ENCODE measurements at regions not wholly inside any gene's neighbourhood (a gene's known extent, or its start where the extent isn't known, plus 50 kb on each side); places are given as distances from the start of the nearest gene placed in this dataset.

GRCh38 chr3:10581716-10582115 lies 76.3 kb upstream of the ATP2B2 start:
- ATAC-seq = no peak
- intact Hi-C loops (cut with DNase I, micrococcal nuclease) = no loop called here

GRCh38 chr3:10582733-10583132 lies 77.3 kb upstream of the ATP2B2 start:
- intact Hi-C loops (cut with DNase I, micrococcal nuclease) = no loop called here
- DNase-seq (no peak), ATAC-seq (no peak)

More at GRCh38 chr3:10581716-10582115, 76.3 kb upstream of the ATP2B2 start:
- no peak for DNase-seq

DNA sequence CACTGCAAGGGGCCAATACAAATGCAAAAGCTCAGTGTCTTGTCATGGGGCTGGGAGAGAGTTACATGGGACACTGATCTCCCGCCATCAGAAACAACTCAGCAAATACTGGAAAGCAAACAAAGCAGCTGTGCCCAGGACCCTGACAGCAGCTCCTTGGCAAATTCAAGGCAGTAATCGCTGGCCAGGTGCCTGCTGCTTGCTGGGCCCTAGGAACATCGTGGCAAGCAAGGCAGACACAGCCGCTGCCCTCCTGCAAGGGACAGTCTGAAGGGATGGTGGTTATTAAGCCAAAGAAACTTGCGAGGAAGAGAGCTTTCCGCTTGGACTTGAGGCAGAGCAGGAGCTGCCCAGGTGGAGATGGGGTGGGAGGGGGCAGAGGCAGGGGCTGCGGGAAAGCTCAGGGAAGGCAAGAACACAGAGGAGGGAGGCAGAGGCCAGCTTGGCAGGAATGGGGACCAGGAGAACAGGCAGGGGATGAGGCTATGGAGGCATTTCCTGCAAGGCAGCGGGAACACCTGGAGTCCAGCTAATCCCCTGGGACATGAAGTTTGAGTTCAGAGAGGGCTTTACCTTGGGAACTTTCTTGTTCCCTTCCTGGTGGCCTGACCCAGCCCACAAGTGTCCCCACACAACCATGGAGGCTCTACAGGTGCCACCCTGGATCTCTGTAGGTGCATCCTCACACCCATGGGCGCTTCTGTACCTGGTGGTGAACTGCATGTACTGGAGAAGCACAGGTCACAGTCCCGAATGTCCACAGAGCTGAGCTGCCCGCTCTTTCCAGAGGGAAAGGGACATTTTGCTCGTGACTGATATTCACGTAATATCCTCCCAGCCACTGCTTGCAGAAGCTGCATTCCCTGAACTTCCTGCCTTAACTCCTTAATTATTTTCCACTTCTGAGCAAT lies 78.7 kb upstream of the ATP2B2 start:
- DNase-seq = no peak

DNA sequence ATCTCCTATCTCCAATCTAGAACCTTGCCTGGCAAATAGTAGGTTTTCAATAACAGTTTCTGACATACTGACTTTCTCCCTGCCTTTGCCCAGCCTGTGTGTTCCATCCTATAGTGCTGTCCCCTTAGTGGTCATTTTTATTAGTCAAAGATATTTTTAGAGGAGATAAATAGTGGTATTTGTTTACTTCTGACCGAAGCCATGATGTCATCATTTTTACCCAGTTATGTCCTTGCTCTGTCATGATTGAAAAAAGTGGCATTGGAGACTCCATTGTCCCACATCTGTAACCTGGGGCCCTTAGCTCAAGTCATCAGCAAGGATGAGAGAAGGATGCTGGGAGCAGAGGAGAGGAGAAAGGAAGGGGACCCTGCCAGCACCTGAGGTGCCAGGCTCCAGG lies 80.6 kb upstream of the ATP2B2 start:
- intact Hi-C loops (cut with DNase I, micrococcal nuclease) = no loop called here
- no peak for DNase-seq
- no peak for ATAC-seq

More for the DNA sequence above, 78.7 kb upstream of the ATP2B2 start:
- ATAC-seq = no peak
- intact Hi-C loops (cut with DNase I, micrococcal nuclease) = no loop called here

DNA sequence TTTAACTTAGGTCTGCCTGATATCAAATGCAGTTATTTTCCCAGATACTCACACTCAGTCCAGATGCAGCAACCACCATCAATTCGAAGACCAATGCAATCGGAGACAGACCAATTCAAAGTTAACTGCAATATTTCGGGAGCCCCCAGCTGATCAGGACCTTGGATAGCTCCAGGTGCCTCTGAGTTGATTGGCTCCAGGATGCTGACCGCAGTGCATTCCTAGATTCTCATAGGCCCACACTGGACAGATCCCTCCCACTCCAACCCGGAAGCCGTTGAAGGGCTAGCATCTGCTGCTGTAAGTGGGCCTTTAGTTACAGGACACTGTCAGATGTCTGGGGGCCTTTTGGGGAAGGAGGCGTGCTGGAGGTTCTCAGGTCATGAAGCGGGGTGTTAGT lies 89.5 kb upstream of the ATP2B2 start:
- ATAC-seq = peak; percentile 34

GRCh38 chr3:10596746-10597448 lies 91.5 kb upstream of the ATP2B2 start:
- intact Hi-C loops (cut with DNase I, micrococcal nuclease) = no loop called here
- no peak for DNase-seq
- no peak for ATAC-seq

More for the DNA sequence above, 89.5 kb upstream of the ATP2B2 start:
- intact Hi-C loops (cut with DNase I, micrococcal nuclease) = no loop called here
- peak; percentile 11 to 28 for DNase-seq

GRCh38 chr3:10597733-10598132 lies 92.3 kb upstream of the ATP2B2 start:
- intact Hi-C loops (cut with DNase I, micrococcal nuclease) = no loop called here
- no peak for DNase-seq
- ATAC-seq = no peak

GRCh38 chr3:10599017-10599416 lies 93.6 kb upstream of the ATP2B2 start:
- intact Hi-C loops (cut with DNase I, micrococcal nuclease) = no loop called here
- ATAC-seq (no peak), DNase-seq (no peak)

- intact Hi-C loops (cut with DNase I, micrococcal nuclease) = no loop called here
- ATAC-seq = no peak
- DNase-seq = no peak
Observed at GRCh38 chr3:10599444-10599843, 94.1 kb upstream of the ATP2B2 start.

DNA sequence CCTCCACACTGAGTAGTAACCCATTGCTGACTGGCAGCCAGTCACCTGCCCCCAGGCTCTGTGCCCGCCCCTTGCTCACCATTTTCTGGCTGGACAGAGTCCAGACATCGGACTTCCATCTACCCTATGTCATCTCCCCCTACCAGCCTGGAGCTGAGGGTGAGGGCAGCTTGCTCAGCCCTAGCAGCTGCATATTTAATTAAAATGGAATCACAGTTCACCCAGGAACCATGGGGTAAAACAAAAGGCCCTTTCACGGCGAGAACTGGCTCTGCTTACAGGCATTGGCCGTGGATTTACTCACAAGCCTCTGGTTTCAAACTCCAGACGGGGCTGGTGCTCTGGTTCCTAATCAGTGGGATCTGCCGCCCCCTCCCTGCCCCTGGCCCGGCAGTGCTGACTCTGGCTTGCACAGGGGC lies 94.9 kb upstream of the ATP2B2 start:
- ATAC-seq = no peak
- DNase-seq = no peak
- intact Hi-C loops (cut with DNase I, micrococcal nuclease) = no loop called here

DNA sequence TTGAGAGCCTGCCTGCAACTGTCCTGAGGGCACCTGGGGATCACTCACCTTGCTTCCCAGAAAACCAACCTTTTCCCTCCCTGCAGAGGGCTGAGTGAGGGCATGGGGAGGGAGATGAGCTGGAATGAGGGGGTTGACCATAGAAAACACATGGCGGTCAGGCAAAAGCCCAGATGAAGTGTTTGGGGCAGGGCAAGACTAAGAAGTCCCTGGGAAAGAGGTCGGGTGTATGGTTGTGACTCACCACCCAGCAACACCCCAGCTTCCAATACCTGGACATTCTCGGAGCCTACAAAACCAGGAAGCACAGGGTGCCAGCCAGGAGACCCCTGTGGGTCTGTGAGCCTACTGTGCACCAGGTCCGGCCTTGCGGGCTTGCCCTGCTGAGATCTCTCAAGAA lies 95.3 kb upstream of the ATP2B2 start:
- DNase-seq (no peak), ATAC-seq (no peak)
- intact Hi-C loops (cut with DNase I, micrococcal nuclease) = no loop called here

GRCh38 chr3:10601151-10601856 lies 95.9 kb upstream of the ATP2B2 start:
- no peak for ATAC-seq
- no peak for DNase-seq
- intact Hi-C loops (cut with DNase I, micrococcal nuclease) = no loop called here

- DNase-seq (no peak), ATAC-seq (no peak)
- intact Hi-C loops (cut with DNase I, micrococcal nuclease) = no loop called here
Observed at GRCh38 chr3:10601857-10602230, 96.5 kb upstream of the ATP2B2 start.

- DNase-seq = no peak
- intact Hi-C loops (cut with DNase I, micrococcal nuclease) = no loop called here
- ATAC-seq = no peak
Observed at GRCh38 chr3:10602271-10602670, 96.9 kb upstream of the ATP2B2 start.

DNA sequence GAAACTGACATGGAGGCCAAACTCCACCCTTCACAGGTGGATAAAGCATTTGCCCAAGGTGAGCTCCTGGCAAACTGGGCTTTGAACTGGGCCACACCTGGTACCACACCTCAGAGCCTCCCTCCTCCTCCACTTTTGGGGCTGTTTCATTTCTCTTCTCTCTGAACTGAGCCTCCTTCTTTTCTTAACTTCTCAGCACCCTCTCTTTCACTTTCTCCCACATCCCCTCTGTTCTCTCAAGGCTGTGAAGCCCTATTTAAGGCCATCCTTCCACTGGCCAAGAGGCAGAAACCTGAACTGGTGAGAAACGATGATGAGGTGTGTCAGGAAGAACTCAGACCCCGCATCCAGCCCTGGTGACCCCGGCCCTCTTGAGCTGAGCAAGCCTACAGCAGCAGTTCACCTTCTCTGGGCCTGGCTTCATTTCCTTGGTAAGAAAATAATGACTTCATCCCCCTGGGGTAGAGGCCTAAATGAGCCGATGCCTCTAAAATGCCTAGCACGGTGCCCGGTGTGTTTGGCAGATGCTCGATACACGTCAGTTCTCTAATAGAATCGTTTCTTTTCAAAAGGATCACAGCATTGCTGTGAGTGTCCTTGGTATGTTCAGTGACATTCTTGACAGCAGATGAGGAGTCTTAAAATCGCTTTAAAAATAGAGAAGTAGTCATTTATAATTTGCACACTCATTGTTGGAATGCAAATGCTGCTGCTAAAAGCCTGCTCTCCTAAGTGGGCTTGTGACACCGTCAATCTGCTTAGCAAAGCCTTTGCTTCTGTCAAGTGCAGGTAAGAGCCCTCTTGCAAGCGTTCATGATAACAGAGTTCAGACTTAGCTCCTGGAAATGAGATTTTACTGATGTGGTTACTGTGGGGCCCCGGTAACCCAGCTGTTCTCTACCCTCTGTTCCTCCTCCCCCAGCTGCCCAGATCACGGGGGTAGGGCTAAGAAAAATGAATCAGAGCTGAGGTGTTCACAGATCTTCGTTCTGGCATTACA lies 97.7 kb upstream of the ATP2B2 start:
- ATAC-seq (no peak), DNase-seq (no peak)
- intact Hi-C loops (cut with DNase I, micrococcal nuclease) = no loop called here

- DNase-seq (no peak), ATAC-seq (no peak)
- intact Hi-C loops (cut with DNase I, micrococcal nuclease) = no loop called here
Observed at GRCh38 chr3:10609134-10609533, 103.7 kb upstream of the ATP2B2 start.

DNA sequence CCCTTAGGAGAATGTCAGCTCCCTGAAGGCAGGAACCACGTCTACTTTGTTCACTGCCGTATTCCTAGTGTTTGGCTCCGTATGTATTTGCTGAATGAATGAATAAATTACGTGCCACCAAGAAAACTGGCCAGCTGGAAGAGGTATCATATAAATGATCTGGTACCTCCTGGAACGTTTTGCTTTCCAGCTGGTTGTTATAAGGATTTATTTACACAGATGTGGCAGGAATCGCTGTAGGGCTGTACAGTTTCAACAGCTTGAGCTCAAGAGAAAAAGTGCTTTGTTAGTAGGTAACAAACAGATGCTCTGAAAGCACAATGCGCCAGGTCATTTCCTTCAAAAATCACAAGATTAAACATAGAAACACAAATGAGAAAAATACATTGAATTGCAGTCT lies 108.8 kb upstream of the ATP2B2 start:
- no peak for ATAC-seq
- no peak for DNase-seq
- intact Hi-C loops (cut with DNase I, micrococcal nuclease) = no loop called here

GRCh38 chr3:10615715-10616114 lies 110.3 kb upstream of the ATP2B2 start:
- ATAC-seq (no peak), DNase-seq (no peak)
- intact Hi-C loops (cut with DNase I, micrococcal nuclease) = no loop called here

DNA sequence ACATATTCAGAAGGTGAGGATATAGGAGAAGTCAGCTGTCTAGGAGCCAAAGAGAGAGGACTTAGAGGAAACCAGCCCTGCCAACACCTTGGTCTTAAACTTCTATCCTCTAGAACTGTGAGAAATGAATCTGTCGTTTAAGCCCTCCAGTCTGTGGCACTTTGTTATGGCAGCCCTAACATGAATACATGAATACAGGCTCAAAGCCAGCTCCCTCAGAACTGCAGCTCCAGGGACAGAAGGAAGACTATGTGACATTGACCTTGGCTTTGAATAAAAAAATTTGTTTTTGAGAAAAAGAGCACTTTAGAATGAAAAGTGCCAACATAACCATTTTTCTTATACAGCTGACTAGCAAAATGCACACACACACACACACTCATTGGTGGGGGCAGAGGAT lies 110.9 kb upstream of the ATP2B2 start:
- no peak for ATAC-seq
- intact Hi-C loops (cut with DNase I, micrococcal nuclease) = no loop called here
- DNase-seq = no peak
